ENCODE measurements at regions not wholly inside any gene's neighbourhood (a gene's known extent, or its start where the extent isn't known, plus 50 kb on each side); places are given as distances from the start of the nearest gene placed in this dataset.
"Not testable (repeated sequence)": the region's sequence is repeated elsewhere in the genome, so short reads cannot be mapped to it uniquely, and the experiment has no call there.

DNA sequence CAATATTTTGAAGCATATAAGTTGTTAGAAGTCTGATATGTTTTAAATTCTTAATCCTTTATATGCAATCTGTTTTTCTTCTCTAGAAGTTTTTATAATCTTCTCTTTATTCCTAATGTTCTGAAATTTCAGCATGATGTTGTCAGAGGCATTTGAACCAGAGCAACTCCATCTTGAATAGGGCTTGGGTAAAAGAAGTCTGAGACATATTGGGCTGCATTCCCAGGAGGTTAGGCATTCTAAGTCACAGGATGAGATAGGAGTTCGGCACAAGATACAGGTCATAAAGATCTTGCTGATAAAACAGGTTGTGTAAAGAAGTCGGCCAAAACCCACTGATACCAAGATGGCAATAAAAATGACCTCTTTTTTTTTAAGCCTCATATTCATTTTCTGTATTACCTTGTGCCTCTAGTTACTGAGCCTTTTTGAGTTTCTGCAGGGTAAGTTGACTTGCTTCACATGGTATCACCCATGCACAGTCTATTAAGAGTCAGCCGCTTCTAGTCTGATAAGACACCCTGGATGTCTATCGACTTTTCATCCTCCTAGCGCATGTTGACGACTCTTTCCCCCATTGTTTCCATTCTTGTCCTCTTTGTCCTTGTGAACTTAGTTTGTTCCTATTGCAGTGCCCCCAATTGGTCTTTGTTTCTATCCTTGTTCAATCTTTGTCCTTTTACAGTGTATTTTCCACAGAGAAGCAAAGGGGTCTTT is 80.8 kb upstream of the RNU6-1 start:
- DNase-seq (ENCODE audit: low spot score): no peak

DNA sequence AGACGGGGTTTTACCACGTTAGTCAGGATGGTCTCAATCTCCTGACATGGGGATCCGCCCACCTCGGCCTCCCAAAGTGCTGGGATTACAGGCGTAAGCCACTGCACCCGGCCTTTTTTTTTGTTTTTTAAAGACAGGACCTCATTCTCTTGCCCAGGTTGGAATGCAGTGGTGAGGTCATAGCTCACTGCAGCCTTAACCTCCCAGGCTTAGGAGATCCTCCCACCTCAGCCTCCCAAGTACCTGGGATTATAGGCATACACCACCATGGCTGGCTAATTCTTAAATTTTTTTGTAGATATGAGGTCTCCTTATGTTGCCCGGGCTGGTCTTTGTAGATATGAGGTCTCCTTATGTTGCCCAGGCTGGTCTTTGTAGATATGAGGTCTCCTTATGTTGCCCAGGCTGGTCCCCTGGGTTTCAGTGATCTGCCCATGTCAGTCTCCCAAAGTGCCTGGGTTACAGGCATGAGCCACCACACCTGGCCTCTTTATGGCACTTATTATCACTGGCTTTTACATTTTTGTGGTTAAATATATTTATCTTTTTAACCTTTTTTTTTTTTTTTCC is 82.3 kb upstream of the RNU6-1 start:
- no peak for DNase-seq (ENCODE audit: low spot score)

DNA sequence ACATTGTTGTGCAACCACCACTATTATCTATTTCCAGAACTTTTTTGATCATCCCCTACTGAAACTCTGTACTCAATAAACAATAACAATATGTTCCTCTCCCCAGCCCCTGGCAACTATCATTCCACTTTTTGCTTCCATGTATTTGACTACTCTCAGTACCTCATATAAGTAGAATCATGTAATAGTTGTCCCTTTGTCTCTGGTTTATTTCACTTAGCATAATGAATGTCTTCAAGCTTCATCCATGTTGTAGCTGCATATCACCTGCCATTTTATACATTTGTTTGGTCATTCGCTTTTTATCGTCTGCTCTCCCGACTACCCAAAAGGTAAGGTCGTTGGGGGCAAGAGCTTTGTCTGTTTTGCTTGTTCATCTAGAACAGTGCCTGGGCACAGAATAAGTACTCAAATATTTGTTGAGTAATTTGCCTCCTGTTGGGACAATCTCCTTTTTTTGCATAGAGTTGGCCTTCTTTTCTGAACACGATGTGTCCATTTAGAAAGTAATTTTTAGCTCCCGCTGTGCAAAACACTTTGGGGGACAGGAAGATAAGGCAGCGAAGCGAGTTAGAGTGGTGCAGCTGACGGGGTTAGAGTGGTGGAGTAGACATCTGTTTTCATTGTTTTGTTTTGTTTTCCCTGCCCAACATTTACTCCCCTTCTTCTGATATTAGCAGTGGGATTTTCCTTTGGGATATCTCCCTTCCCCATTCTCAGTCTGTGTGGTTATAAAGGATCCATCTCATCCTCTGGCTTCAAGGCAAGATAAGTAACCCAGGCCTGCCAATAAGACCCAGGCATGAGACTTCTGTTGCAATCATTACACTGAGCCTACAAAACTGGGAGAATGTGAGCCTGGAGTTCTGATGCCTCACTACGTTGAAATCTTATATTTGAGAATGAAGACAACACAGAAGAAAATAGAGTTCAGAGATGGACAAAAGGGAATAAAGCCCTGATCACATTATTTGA is 83.4 kb upstream of the RNU6-1 start:
- no peak for DNase-seq (ENCODE audit: low spot score)

DNA sequence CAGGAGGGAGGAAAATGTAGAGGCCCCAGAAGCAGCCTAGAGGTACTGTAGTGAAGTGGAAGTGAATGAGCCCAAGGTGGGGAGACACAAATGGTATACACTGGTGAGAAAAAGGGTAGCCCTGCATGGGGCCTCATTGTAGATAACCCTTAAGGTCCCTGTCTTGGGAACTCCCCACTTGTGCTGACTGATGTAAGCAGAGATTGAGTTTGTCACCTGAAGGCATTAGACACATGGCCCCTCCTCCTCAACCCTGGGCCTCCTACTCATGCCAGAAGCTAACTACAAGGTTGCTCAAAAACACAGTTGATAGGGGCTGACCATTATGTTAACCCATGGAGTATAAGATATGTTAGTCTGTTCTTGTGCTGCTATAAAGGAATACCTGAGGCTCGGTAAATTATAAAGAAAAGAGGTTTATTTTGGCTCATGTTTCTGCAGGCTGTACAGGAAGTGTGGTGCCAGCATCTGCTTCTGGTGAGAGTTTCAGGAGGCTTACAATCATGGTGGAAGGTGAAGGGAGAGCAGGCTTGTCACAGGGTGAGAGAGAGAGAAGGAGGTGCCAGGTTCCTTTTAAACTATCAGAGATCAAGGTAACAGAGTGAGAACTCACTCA is 84.6 kb upstream of the RNU6-1 start:
- DNase-seq (ENCODE audit: low spot score): no peak

DNA sequence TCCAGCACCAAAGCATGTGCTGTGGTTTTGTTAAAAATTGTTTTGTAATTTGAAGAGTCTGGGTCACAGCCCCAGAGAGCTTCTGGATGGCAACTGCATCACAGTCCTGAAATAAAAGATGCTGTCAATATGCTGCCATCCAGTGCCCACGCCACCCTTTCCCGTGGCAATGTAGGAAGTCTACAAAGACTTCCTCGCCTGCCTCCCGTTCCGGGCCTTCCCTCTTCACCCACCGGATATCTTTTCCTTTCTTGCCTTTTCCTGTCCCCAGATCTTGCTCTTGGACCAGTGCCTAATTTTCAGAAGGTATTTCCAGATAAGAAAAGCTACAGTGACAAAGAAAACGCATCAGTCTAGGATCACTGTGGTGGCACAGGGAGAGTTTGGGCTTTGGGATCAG is 85.3 kb upstream of the RNU6-1 start:
- no peak for DNase-seq (ENCODE audit: low spot score)

DNA sequence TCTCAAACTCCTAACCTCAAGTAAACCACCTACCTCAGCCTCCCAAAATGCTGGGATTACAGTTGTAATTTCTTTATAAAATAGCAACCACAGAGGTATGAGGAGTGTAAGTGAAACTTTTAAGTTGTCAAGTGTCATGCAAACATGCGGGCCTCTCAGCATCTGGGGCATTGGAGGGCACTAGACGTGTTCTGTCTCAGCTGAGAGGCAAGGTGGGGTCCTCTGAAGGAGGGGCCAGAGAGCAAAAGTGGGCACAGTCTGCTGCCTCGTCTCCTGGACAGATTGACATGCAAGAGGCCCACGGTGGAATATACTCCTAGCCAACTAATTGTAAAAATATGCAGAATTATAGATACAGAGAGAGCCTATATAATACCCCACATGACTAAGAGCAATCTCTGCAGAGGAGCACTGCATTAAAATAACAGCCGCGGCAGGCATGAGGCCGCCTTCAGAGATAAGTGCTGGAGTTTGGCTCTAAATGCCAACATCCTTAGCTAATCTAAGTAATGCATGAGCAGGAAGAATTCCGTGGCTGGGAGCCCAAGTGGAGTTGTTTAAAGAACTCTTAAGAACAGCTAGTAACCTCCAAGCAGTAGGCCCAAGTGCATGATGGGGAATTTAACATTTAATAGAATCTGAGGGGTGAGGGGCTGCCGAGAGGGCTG is 87.8 kb upstream of the RNU6-1 start:
- DNase-seq (ENCODE audit: low spot score): no peak

DNA sequence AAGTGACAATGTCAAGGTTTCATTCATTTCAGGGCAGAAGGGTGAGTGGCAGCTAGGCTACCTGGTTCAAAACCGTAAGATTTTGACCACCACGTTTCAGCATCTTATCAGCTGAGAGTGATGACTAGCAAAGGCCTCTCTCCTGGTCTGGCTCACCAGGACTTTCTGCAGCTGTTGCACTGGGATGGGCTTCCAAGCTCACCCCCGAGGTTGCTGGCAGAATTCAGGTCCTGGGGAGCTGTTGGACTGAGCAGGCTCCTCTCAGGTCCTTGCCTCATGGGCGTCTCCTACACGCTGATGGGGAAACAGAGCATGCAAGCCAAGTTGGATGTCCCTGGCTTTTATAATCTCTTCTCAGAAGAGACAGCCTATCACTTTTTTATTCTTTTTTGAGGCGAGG is 88.8 kb upstream of the RNU6-1 start:
- DNase-seq (ENCODE audit: low spot score): no peak

DNA sequence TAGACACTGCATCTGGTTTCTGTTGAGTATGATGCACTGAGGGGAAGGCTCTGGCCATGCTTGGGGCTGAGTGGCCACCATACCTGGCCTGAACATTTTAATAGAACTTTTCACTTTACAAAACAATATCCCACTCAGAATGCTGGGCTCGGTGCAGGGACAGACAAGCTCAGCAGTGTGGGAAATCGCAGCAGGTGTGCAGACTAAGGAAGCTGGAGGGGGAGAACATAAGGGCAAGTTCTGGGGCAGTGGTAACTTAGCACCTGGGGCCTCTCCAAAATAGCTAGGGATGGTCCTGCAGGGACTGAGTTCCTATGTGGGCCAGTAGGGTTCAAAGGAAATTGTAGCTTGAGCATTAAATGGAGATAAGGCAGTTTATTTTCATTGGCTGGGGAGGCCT is 90.9 kb upstream of the RNU6-1 start:
- no peak for DNase-seq (ENCODE audit: low spot score)

DNA sequence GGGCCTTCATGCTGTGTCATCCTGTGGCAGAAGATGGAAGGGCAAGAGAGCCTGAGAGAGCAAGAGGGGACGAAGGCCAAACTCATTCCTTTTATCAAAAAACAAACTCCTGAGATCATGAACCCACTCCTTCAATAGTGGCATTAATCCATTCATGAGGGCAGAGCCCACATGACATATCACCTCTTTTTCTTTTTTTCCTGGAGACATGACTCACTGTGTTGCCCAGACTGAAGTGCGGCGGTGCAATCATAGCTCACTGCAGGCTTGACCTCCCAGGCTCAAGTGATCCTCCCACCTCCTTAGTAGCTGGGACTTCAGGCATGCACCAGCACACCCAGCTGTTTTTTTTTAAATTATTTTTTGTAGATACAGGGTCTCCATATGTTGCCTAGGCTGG is 92.0 kb upstream of the RNU6-1 start:
- no peak for DNase-seq (ENCODE audit: low spot score)

DNA sequence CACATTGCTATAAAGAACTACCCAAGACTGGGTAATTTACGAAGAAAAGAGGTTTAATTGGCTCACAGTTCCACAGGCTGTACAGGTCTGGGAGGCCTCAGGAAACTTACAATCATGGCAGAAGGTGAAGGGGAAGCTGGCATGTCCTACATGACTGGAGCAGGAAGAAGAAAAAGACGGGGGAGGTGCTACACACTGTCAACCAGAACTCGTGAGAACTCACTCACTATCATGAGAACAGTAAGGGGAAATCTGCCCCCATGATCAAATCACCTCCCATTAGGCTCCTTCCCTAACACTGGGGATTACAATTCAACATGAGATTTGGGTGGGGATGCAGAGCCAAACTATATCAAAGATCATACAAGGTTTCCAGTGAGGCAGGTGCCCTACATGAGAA is 94.3 kb upstream of the RNU6-1 start:
- not testable (repeated sequence) for DNase-seq (ENCODE audit: low spot score)

DNA sequence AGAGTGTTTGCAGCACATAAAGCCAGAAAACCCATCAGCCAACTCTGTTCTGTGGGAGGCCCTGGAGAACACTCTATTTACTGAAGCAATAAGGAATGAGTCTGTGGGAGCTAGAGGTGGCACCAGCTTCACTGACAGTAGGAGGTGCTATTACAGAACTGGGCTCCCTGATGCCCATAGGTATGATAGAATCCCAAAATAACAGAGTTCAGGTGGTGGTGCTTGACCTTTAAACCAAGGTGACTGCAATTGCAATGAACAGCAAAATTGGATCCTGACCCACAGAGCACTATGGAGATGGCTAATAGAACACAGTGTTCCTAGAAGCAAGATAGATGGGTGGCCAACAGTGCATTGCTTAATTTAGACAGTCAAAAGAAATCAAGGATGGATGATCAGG is 95.4 kb upstream of the RNU6-1 start:
- DNase-seq (ENCODE audit: low spot score): no peak

DNA sequence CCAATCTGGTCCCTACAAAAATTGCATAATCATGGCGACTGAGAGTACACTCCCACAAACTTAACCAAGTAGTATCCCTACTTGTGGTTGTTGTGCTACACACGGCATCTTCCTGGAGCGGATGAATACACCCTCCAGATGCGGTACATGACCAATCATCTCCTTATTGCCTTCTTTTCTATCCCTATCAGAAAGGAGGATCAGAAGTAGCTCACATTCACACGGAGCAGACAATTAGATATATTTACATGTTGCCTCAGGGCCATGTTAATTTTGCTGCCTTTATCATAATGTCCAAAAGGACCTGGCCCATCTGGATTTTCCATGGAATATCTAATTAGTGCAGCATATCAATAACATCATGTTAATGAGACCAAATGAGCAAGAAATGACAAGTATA is 96.4 kb upstream of the RNU6-1 start:
- no peak for DNase-seq (ENCODE audit: low spot score)

DNA sequence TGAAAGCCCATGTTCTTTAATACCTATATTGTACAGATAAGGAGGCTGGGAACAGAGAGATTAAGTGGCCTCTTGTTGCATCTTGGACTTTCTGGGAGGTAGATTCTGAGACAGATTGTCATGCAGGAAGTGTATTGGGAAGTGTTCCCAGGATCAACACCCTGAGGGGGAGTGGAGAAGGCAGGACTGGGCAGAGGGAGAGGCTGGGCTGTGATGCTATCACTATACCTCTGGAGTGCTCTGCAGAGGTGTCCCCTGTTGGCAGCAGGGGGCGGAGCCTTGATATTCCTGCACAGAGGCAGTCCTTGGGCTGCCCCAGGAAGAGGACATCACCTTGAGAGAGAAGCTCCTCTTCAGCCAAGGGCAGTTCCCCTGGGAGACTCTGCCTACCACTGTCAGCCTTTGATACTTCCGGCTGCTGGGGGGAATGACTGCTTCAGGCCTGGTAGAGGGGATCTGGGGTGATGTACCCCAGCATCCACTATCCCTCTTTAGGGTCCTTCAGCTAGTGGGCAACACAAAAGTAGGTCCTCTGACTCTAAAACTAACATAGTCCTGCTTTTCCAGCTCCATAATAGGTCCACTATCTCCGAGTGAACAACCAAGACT is 97.4 kb upstream of the RNU6-1 start:
- DNase-seq (ENCODE audit: low spot score): no peak

DNA sequence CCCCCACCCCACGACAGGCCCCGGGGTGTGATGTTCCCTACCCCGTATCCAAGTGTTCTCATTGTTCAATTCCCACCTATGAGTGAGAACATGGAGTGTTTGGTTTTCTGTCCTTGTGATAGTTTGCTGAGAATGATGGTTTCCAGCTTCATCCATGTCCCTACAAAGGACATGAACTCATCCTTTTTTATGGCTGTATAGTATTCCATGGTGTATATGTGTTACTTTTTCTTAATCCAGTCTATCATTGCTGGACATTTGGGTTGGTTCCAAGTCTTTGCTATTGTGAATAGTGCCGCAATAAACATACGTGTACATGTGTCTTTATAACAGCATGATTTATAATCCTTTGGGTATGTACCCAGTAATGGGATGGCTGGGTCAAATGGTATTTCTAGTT is 99.3 kb upstream of the RNU6-1 start:
- DNase-seq (ENCODE audit: low spot score): not testable (repeated sequence)

DNA sequence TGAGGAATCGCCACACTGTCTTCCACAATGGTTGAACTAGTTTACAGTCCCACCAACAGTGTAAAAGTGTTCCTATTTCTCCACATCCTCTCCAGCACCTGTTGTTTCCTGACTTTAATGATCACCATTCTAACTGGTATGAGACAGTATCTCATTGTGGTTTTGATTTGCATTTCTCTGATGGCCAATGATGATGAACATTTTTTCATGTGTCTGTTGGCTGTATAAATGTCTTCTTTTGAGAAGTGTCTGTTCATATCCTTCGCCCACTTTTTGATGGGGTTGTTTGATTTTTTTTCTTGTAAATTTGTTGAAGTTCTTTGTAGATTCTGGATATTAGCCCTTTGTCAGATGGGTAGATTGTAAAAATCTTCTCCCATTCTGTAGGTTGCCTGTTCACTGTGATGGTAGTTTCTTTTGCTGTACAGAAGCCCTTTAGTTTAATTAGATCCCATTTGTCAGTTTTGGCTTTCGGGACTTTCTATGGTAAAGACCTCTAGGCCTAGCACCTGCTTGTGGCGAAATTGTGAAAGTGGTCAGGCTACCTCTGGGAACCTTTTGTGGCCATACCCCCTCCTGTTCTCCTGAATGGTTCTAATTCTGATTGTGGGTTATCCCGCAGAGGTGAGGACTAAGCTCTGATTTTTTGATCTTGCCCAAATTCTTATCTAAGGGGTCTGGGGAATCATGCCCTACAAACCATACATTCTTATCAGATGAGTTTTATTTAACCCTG is 99.9 kb upstream of the RNU6-1 start:
- DNase-seq (ENCODE audit: low spot score): not testable (repeated sequence)

DNA sequence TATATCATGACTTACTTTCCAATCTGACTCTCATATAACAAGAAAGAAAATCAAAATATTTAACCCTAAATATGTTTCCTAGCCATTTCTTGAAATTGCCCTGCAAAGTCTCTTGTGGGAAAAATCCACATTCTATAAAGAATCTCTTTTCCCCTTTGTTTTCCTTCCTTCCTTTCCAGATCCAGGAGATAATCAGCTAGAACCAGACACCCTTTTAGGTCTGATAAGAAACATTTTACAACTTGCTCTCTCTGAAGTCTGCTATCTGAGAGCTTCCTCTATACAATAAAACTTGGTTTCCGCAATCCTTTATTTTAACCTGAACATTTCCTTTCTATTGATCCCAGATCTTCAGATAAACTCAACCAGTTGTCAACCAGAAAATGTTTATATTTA is 100.5 kb upstream of the RNU6-1 start:
- DNase-seq (ENCODE audit: low spot score): no peak

DNA sequence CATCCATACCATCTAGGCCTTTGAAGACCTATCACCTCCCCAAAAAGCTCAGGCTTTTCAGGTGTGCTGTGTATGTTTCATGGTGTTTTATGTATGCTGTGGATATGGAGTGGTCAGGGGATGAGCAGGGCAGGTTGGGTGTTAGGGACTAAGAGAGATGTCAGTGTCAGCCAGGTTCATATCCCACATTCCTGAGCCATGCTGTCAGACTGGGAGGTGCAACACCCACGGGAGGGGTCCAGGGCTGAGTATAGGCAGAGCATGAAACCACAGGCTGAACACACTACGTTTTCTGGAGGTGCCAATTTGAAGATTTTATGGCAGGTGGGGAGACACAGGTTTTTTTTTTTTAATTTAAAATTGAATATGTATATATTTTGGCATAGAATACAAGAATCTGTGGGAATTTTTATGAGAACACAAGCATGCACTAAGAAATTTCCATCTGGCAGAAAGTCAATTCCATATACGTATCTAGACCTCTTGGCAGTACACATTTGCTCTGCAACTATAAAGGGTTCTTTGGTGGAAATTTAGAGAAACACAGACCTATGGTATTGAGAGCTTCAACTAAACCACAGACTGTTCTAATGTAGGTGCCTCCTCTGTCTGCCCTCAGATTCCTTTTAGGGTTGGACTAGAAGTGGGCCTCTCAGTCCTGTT is 101.9 kb upstream of the RNU6-1 start:
- DNase-seq (ENCODE audit: low spot score): no peak

DNA sequence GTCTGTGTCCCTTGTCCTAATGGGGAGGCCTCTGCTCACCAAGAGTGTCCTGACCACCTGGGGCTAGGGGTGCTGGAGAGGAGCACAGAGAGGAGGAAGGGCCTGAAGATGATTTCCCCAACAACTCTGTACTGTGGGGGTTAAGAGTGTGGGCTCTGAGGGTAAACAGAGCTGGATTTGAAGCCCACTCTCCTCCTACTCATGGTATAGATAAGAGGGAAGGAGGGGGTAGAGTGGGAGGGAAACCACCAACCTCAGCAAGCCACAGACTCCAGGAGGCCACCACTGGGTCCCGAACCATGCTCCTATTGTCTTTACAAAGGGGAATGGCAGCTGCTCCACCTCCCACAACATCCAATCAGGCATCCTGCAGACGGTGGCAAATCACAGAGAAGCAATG is 103.6 kb upstream of the RNU6-1 start:
- DNase-seq (ENCODE audit: low spot score): no peak

DNA sequence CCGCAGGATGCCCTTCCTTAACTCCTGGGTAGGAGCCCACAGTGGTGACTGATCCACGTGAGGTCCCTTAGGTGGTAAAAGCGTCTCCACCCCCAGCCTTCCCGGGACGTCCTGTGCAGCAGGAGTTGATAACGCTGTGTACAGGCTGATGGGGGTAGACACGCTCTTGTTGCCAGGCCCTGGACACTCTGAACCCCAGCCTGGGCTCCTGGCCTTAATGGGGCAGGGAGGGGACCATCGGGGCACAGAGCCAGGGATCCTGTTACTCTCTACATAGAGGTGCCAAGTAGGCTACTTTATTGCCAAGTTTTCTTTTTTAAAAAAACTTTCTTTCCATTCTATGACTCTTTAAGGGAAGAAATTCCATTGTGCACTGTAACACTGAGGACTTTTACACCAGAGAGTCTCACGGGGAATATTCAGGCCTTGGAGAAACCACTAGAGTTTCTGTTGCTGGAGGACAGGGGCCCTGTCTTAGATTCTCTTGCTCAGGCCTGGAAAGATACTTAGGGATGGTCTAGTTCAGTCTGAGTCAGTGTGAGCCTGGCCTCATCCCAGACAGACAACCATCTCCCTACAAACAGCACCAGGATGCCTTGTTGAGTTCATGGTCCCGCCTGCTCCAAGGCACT is 104.3 kb upstream of the RNU6-1 start:
- DNase-seq (ENCODE audit: low spot score): no peak

DNA sequence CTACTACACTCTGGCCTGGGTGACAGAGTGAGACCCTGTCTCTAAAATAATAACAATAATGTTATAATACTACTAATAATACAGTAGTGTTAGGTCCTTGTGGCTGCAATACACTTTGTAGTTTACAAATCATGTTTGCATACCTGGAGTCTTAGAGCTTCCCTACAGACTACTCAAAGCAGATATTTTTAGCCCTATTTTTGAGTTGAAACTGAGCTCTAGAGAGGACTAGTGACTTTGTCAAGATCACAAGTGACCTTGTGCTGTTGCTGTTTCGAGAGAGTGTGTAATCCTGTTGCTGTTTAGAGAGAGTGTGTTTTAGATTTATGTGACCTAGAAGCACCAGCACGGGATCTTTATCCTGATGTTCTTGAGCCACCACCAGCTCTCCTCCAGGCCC is 105.3 kb upstream of the RNU6-1 start:
- DNase-seq (ENCODE audit: low spot score): no peak
